DMS79 (cell line): ENCODE measurements at regions not wholly inside any gene's neighbourhood (a gene's known extent, or its start where the extent isn't known, plus 50 kb on each side); places are given as distances from the start of the nearest gene placed in this dataset.

Experiments used
- DNase-seq: peaks from one replicate; lab custom pipeline; 2025; lab: John Stamatoyannopoulos, UW

- DNase-seq = no peak
Measured at GRCh38 chr6:21997119-21998037, 299.5 kb downstream of the PRL start.

DNA sequence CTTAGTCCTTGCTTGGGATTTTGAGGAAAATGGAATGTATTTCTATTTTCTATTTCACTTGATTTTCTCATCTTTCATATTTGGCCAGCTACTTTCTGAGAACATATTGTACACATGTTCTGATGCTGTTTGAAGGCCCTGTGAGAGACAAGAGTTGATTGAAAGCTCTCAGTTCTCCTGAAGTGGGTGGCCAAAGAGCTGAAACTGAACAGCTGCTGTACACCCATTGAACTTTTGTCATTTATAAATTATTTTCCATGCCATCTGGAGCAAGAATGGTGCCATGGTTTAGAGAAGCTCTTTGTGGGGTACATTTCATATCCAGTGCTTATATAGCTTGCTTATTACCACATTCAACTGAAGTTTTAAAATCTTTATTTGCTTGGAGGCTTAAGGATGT is 298.3 kb downstream of the PRL start:
- DNase-seq = no peak

DNA sequence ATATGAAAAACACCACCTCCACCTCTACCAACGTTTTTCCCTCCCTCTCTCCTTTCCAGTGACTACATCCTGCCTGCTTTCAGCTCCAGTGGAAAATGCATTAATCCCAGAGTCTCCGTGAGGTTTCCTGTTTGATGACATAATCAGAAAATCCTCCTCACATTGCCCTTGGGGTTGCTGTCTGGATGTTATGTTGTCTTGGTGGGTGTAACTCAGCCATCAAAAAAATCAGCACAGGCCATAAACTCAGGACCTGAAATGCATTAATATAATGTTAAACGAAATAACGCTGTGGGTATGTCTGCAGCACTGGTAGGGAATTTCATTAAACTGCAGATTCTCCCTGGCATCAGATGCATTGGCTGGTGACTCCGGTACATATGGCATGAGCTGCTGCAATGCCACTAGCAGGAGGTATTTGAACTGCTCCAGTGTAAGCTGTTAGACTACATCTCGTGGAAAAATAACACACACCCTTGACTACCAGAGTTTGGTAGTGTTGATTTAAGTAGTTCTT is 297.8 kb downstream of the PRL start:
- DNase-seq = no peak

DNA sequence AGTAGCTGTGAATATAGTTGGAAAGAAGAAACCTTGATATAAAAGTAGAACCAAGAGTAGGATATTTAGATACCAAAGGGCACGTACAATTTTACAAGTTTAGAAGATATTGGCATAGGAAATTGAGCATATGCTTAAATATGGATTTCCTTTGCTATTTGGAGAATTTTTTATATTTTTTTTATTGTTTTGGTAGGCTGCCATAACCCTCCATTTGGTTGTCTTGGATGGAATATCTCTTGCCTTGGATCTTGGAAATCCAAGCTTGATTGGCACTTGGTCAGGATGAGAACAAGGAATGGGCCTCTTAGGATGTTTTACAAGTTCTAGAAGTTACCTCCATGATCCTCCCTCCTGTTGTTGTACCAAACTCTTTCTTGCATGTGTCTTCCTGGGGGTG is 297.1 kb downstream of the PRL start:
- no peak for DNase-seq

DNA sequence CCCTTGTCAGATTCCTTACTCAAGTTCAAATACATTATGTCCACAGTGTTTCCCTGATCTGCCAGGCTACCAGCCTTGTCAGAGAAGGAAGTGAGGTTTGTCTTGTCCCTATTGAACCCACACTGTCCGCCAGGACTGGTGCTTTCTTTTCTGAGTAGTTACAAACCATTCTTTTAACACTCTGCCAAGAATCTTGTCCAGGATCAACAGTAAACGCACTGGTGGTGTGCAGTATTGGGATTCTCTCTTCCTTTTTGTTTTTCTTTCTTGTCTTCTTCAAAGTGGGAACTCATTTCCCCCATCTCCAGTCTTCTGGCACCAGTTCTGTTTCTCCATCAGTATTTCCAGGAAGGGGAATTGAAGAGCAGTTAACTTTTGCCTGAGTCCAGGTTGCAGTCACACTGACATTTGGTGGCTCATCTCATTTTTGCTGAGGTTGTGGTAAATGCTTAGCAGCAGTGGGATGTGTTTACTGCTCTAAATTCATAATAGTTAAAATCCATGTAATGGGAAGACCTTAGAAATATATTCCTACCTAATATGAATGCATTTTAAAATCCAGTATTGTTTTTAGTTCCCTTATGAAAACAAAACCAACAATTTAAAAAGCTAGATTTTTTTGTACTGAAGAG is 295.3 kb downstream of the PRL start:
- no peak for DNase-seq

DNA sequence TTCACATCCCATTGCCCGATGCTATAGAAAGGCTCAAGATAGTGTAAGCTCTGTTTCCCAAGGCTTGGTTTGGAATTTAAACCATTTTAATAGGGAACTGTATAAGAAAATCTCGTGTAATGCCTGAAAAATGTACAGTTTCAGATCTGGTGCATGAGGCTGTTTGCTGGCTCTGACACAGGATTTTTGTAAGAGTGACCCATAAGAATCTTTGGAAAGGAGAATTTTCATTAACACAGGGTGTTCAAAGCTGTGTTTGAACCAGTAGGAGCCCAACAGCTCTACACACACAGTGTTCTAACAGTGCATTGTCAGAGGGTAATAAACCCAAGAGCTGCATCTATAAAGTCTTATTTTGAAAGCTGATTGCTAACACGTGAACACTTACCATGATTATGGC is 293.5 kb downstream of the PRL start:
- no peak for DNase-seq

- DNase-seq = no peak
Measured at GRCh38 chr6:22006795-22007194, 290.0 kb downstream of the PRL start.

DNA sequence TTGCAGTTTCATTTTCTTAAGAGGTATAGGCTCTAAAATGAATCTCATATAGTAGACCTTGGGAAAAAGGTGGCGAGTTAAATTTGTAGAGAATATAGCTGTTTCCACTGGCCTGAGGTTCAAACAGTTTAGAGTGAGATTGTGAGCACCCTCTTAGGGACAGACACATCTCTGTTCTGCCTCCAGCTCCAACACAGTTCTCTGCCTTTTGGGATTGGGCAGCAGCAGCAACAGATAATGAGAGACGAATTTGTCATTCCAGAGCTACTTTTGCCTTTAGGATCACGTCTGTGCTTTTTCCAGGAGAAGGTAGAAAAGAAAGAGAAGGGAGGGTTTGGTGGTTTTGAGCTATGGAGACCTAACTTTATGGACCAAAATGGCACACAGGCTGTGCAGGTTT is 289.4 kb downstream of the PRL start:
- no peak for DNase-seq

DNA sequence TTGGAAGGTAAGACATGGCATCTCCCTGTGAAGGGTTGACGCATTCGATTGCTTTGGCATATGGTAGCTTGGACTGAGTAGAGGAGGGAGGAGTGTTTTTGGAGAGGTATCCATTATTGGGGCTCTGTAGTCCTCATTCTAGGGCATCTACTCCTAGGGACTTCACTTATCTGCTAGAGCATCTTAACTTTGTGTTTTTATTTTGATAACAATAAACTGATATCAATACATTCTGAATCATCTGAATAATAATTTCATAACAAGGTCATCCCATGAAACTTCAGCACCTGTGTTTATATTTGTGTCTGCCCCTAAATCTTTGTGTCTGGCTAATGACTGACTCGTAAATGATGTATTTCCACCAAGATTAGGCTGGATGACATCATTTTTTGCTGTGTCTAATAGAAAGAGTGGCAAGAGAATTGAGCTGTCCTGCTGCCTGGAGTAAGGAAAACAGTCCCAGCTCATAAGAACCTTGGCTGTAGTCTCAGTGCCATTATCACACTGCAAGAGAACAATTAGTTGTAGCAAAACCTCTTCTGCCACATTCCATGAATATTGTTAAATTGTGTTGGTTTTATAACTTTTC is 288.5 kb downstream of the PRL start:
- no peak for DNase-seq

DNA sequence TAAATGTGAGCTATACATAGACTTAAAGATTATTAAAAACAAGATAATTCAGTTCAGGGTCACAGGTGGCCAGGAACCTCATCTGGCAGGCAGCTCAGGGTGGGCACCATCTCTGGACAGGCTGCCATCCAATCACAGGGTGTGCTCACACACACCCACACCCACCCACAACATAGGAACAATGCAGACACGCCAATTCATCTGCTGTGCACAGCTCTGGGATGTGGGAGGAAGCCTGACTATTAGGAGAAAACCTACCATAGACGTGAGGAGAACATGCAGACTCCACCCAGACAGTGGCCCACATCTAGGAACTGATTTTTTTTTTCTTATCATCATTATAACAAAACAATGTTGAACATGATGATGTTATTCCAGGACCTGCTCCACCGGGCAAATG is 286.7 kb downstream of the PRL start:
- no peak for DNase-seq

GRCh38 chr6:22015216-22015615 is 281.6 kb downstream of the PRL start:
- DNase-seq = no peak

DNA sequence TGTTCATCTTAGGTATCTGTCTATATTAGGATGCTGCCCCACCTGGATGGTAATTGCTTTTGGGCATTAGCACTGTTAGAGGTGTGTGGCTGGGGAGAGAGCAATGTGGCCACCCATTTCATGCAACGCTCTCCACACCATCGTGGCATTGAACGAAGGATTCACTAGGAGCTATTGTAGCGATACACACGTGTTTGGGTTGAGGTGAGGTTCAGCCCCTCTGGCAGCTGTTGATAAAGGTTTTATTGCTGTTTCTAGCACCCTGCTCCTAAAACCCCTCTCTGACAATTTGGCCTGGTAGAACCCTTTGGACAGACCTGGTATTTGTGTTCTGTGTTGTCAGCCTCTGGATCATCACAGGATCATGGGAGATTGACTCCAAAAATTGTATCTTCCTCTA is 280.9 kb downstream of the PRL start:
- DNase-seq = no peak

GRCh38 chr6:22017272-22017671 is 279.6 kb downstream of the PRL start:
- DNase-seq = no peak

DNA sequence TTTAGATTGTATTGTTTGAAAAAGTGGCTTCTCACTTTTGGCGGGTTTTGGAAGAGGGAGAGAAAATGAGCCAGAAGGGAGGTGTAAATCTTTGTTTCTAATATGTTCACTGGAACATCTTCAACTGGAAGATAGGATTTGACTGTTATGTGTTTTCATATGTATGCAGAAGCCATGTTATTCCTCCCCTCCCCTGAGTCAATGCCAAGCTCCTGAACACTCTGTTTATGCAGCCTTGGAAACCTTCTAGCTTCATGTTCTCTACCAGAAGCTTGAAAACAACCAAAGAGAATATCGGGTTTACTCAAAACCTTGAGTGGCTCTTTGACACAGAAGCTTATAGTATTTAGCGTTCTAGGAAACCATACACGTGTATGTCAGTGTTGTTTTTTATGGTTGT is 279.1 kb downstream of the PRL start:
- no peak for DNase-seq

DNA sequence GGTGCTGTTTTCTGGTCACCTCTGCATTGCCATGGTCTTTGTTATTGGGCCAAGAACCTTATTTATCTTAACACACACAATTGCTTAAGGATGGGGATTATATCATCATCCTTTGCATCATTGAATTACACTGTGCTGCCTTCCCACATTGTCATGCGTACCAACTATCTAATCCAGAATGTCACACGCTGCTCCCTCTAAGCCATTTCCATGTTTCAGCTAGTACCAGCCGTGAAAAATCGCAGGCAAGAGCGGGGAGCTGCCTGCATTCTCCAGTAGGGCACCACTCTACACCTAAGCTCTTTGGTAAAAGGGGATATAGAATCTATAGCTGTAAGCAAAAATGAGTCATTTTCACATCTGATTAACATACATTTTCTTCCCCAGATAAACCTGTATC is 277.0 kb downstream of the PRL start:
- DNase-seq = no peak

DNA sequence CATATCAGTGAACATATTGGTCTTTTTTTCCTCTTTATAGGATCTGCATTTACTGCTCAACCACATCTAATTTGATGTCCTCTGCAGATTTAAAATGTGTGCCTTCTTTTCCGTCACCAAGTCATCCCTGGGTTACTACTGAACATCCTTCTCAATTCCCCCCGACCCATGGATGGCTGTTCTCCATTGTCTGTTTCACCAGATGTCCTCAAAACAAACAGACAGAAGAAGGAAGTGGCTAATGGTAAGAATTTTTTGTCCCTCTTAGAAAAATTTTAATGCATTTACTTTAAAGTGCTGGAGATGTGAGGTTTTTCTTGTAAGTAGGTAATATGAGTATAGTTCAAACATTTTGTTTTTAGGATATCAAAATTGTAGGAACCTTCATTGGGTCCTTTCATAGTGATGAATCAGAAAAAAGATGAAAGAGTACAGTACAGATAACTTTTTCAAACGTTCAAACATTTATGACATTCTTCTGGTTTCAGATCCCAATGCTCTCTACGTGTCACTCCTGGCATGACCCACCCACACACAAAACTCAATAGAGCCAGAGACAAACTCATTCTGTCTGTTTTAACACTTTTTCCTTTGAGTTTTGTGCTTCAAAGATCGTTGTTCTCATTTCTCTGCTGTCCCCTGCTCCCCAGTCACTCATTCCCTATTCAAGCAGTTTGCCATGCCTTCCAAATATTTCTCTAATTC is 276.4 kb downstream of the PRL start:
- DNase-seq = no peak

- DNase-seq = no peak
Measured at GRCh38 chr6:22021966-22022365, 274.9 kb downstream of the PRL start.

GRCh38 chr6:22023937-22024336 is 272.9 kb downstream of the PRL start:
- no peak for DNase-seq

GRCh38 chr6:22024973-22025467 is 271.8 kb downstream of the PRL start:
- DNase-seq = no peak

- no peak for DNase-seq
Measured at GRCh38 chr6:22025468-22026163, 271.2 kb downstream of the PRL start.

GRCh38 chr6:22026164-22026678 is 270.6 kb downstream of the PRL start:
- no peak for DNase-seq
